ENCODE measurements at regions not wholly inside any gene's neighbourhood (a gene's known extent, or its start where the extent isn't known, plus 50 kb on each side); places are given as distances from the start of the nearest gene placed in this dataset.
A peak's percentile ranks its signal among the peaks of the same experiment; 100 is the strongest.

DNA sequence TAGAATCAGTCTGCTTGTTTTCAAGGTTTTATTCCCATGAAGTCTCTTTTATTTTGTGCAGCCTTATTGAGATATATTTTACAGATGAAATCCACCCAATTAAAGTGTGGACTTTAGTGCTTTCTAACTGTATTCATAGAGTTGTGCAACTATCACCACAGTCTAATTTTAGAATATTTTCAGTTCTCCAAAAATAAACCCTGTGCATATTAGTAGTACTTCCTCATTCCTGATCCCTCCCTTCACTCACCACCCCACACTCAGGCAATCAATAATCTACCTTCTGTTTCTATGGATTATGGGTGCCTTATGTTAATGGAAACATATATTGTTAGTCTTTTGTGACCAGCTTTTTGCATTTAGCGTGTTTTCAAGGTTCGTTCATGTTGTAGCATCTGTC lies 185.7 kb upstream of the TMEM72 start:
- Mint-ChIP-seq H3K9me3 (ENCODE audit: unreplicated experiment) (peaks cover 2% of the 10 kb centered on the region), H3K27me3 (ENCODE audit: unreplicated experiment) (no peaks in the 10 kb centered on the region), H3K36me3 (ENCODE audit: unreplicated experiment) (peaks cover 2% of the 10 kb centered on the region), H3K4me3 (ENCODE audit: unreplicated experiment) (no peak overlapping the region), H3K4me1 (ENCODE audit: low read depth, unreplicated experiment) (peaks cover 7% of the 10 kb centered on the region), H3K27ac (ENCODE audit: unreplicated experiment) (no peak overlapping the region)
- TF ChIP-seq, protein P1, sequence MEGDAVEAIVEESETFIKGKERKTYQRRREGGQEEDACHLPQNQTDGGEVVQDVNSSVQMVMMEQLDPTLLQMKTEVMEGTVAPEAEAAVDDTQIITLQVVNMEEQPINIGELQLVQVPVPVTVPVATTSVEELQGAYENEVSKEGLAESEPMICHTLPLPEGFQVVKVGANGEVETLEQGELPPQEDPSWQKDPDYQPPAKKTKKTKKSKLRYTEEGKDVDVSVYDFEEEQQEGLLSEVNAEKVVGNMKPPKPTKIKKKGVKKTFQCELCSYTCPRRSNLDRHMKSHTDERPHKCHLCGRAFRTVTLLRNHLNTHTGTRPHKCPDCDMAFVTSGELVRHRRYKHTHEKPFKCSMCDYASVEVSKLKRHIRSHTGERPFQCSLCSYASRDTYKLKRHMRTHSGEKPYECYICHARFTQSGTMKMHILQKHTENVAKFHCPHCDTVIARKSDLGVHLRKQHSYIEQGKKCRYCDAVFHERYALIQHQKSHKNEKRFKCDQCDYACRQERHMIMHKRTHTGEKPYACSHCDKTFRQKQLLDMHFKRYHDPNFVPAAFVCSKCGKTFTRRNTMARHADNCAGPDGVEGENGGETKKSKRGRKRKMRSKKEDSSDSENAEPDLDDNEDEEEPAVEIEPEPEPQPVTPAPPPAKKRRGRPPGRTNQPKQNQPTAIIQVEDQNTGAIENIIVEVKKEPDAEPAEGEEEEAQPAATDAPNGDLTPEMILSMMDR (IDR thresholded peaks at IDR 0.05; ENCODE audit: partially characterized antibody, unreplicated experiment), result no peak
- no peak for DNase-seq

DNA sequence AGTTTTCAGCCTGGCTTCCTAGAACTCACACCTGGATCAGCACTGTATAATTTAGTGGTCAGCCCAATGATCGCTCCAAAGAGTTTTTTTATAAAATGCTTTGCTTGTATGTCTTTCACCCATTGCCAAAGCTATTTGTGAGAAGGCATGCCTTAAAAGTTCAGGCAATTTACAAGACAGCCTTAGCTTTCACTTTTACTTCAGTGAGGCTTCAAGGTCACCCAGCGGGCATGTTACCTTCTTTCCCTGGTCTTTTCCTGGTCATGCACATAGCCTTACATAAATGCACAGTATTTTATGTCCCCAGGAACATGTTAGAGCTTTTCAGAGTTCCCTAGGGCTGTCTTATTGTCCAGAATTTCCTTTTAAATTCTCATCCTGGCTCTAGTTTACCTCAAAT lies 179.9 kb upstream of the TMEM72 start:
- no peak for DNase-seq
- TF ChIP-seq, protein P1 (IDR thresholded peaks at IDR 0.05; ENCODE audit: partially characterized antibody, unreplicated experiment), result no peak
- Mint-ChIP-seq H3K27me3 (ENCODE audit: unreplicated experiment) (no peaks in the 10 kb centered on the region), H3K9me3 (ENCODE audit: unreplicated experiment) (peaks cover 2% of the 10 kb centered on the region), H3K4me3 (ENCODE audit: unreplicated experiment) (no peak overlapping the region), H3K36me3 (ENCODE audit: unreplicated experiment) (peaks cover 5% of the 10 kb centered on the region), H3K27ac (ENCODE audit: unreplicated experiment) (no peak overlapping the region), H3K4me1 (ENCODE audit: low read depth, unreplicated experiment) (no peaks in the 10 kb centered on the region)

DNA sequence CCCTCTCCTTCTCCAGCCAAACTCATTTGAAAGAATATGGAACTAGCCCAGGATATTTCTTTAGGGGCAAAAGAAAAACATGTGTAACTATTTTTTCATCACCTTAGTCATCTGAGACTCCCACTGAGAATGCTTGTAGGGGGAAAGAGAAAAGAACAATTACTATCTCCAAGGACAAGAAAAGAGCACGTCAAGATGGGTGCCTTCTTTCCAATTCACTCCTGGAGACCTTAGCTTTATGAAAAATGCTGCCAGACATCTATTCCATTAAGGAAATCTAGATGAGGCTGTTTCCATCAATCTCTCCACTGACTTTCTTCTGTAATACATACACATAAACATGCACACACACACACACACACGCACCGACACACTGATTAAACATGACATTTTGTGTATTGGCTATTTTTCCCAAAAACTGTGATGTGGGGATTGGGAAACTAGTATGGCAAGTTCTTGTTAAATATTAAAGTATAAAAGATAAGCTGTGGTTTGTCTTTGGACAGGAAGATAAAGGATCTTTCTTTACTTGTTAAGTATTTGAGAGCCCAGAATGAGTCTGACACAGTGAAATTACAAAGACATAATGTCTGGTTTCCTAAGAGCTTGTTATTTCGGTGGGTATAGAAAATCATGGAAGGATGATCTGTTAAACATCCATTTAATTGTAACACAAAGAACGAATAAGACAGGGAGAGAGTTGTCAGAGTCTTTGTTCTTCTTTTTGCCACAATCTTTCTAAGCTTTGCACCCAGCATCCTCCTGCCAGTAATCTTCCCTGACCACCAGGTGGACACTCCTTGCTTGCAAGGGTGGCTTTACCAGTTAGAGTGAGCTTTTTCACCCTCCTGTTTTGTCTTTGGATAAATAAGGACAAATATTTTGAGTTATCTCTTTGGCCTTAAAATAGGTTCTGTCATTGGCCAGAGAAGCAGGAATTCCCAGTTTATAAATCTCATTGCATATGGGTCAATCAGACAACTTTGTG lies 177.3 kb upstream of the TMEM72 start:
- Mint-ChIP-seq H3K27ac (ENCODE audit: unreplicated experiment) (no peak overlapping the region), H3K4me1 (ENCODE audit: low read depth, unreplicated experiment) (no peaks in the 10 kb centered on the region), H3K36me3 (ENCODE audit: unreplicated experiment) (peaks cover 5% of the 10 kb centered on the region), H3K4me3 (ENCODE audit: unreplicated experiment) (no peak overlapping the region), H3K9me3 (ENCODE audit: unreplicated experiment) (peaks cover 2% of the 10 kb centered on the region), H3K27me3 (ENCODE audit: unreplicated experiment) (no peaks in the 10 kb centered on the region)
- no peak for DNase-seq
- TF ChIP-seq, protein P1 (IDR thresholded peaks at IDR 0.05; ENCODE audit: partially characterized antibody, unreplicated experiment), result peak; percentile 12

DNA sequence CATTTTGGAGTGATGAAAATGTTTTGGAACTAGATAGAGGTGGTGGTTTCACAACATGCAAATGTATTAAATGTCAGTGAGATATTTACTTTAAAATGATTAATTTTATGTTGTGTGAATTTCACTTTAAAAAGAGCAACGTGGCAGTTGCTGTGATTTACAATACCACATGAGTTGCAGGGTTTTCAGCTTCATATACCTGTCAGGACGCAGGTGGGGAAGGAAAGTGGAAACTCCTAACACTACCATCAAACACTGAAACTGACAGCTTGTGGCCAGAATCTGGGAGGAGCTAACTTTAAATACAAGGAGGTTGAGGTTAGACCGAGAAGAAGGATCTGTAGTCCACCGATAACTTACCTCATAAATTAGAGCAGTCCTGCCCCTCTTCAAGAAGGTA lies 168.9 kb upstream of the TMEM72 start:
- Mint-ChIP-seq H3K9me3 (ENCODE audit: unreplicated experiment) (no peaks in the 10 kb centered on the region), H3K4me3 (ENCODE audit: unreplicated experiment) (no peak overlapping the region), H3K27ac (ENCODE audit: unreplicated experiment) (no peak overlapping the region), H3K4me1 (ENCODE audit: low read depth, unreplicated experiment) (no peaks in the 10 kb centered on the region), H3K36me3 (ENCODE audit: unreplicated experiment) (no peaks in the 10 kb centered on the region), H3K27me3 (ENCODE audit: unreplicated experiment) (no peaks in the 10 kb centered on the region)
- DNase-seq, result no peak
- TF ChIP-seq, protein P1 (IDR thresholded peaks at IDR 0.05; ENCODE audit: partially characterized antibody, unreplicated experiment), result no peak

DNA sequence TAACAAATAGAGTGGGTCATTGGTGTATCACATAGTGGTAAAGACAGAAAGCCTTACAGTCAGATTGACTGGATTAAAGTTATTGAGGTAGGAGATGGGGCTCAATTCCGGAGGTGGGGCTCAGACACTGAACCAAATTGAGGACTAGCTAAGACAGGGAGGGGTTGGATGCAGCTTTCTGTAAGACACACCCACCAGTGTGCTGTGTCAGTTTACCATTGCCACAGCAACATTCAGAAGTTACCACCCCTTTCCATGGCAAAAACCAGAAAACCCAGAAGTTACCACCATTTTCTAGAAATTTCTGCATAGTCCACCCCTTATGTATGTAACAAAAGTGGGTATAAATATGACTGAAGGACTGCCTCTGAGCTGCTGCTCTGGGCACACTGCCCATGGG lies 167.6 kb upstream of the TMEM72 start:
- no peaks in the 10 kb centered on the region for H3K27me3 Mint-ChIP-seq (ENCODE audit: unreplicated experiment)
- no peak overlapping the region for H3K4me3 Mint-ChIP-seq (ENCODE audit: unreplicated experiment)
- H3K36me3 Mint-ChIP-seq (ENCODE audit: unreplicated experiment), result no peaks in the 10 kb centered on the region

More for the DNA sequence above, 167.6 kb upstream of the TMEM72 start:
- no peak for DNase-seq
- Mint-ChIP-seq H3K27ac (ENCODE audit: unreplicated experiment) (no peak overlapping the region), H3K9me3 (ENCODE audit: unreplicated experiment) (no peaks in the 10 kb centered on the region), H3K4me1 (ENCODE audit: low read depth, unreplicated experiment) (no peaks in the 10 kb centered on the region)
- TF ChIP-seq, protein P1 (IDR thresholded peaks at IDR 0.05; ENCODE audit: partially characterized antibody, unreplicated experiment), result no peak

Data from glutamatergic neuron (in vitro differentiated cells).